MM.1S (cell line): ENCODE measurements at regions not wholly inside any gene's neighbourhood (a gene's known extent, or its start where the extent isn't known, plus 50 kb on each side); places are given as distances from the start of the nearest gene placed in this dataset.

Source experiments
- DNase-seq: peaks from one replicate; pipeline ENCODE4 v3.0.0-alpha.2; 2015
- H2AFZ ChIP-seq: fragments of 300-600 bp; sonication (generic); 2 replicates; pipeline ENCODE4 v1.6.0; 2016; ENCODE audit warnings: antibody characterized with exemption, low read length
- H3F3A ChIP-seq: fragments of 300-600 bp; sonication (generic); 2 replicates; pipeline ENCODE4 v1.6.1; 2016; ENCODE audit warnings: mild to moderate bottlenecking, antibody characterized with exemption, low read length, moderate library complexity, mixed read lengths; ENCODE audit not compliant: insufficient read depth
- H3K27ac ChIP-seq: fragments of 300-600 bp; sonication (generic); 2 replicates; pipeline ENCODE4 v1.5.1; 2016; ENCODE audit warnings: mild to moderate bottlenecking, low read length
- H3K27me3 ChIP-seq: fragments of 300-600 bp; sonication (generic); replicated peaks from 2 replicates; pipeline ENCODE4 v1.6.0; 2016; ENCODE audit warnings: low read length; ENCODE audit not compliant: insufficient read depth
- H3K36me3 ChIP-seq: fragments of 300-600 bp; sonication (generic); replicated peaks from 2 replicates; pipeline ENCODE4 v1.6.1; 2016; ENCODE audit warnings: mild to moderate bottlenecking, low read length, mixed read lengths; ENCODE audit not compliant: insufficient read depth
- H3K4me1 ChIP-seq: fragments of 300-600 bp; sonication (generic); 2 replicates; pipeline ENCODE4 v1.6.1; 2016; ENCODE audit warnings: low read length, mixed read lengths
- H3K4me2 ChIP-seq: fragments of 300-600 bp; sonication (generic); 2 replicates; pipeline ENCODE4 v1.6.0; 2016; ENCODE audit warnings: low read depth, low read length
- H3K4me3 ChIP-seq: fragments of 300-600 bp; sonication (generic); 2 replicates; pipeline ENCODE4 v1.5.1; 2016; ENCODE audit warnings: low read length, mixed read lengths
- H3K79me2 ChIP-seq: fragments of 300-600 bp; sonication (generic); 2 replicates; pipeline ENCODE4 v1.6.1; 2016; ENCODE audit warnings: mixed run types, low read length, mixed read lengths
- H3K9ac ChIP-seq: fragments of 300-600 bp; sonication (generic); 2 replicates; pipeline ENCODE4 v1.6.1; 2016; ENCODE audit warnings: low read length, mixed read lengths
- H3K9me2 ChIP-seq: fragments of 300-600 bp; sonication (generic); replicated peaks from 2 replicates; pipeline ENCODE4 v1.6.1; 2016; ENCODE audit warnings: mild to moderate bottlenecking, low read length, mixed read lengths; ENCODE audit not compliant: insufficient read depth
- H3K9me3 ChIP-seq: fragments of 300-600 bp; sonication (generic); replicated peaks from 2 replicates; pipeline ENCODE4 v1.6.1; 2016; ENCODE audit warnings: mild to moderate bottlenecking, low read length, mixed read lengths; ENCODE audit not compliant: insufficient read depth
- H4K20me1 ChIP-seq: fragments of 300-600 bp; sonication (generic); 2 replicates; pipeline ENCODE4 v1.6.1; 2016; ENCODE audit warnings: mild to moderate bottlenecking, low read length, moderate library complexity, mixed read lengths; ENCODE audit not compliant: insufficient read depth
- CTCF ChIP-seq: fragments of 300-600 bp; sonication (generic); IDR thresholded peaks from 2 replicates; pipeline ENCODE4 v1.5.1; 2016; ENCODE audit warnings: antibody characterized with exemption, low read length, mixed read lengths
- EZH2 ChIP-seq: fragments of 300-600 bp; sonication (generic); optimal IDR thresholded peaks from 2 replicates; pipeline ENCODE3; 2017; ENCODE audit warnings: low read depth, mild to moderate bottlenecking, antibody characterized with exemption, low read length, mixed read lengths
- EZH2phosphoT487 ChIP-seq: fragments of 300-600 bp; sonication (generic); IDR thresholded peaks from 2 replicates; pipeline ENCODE4 v1.6.1; 2018; ENCODE audit warnings: antibody characterized with exemption, low read length

DNA sequence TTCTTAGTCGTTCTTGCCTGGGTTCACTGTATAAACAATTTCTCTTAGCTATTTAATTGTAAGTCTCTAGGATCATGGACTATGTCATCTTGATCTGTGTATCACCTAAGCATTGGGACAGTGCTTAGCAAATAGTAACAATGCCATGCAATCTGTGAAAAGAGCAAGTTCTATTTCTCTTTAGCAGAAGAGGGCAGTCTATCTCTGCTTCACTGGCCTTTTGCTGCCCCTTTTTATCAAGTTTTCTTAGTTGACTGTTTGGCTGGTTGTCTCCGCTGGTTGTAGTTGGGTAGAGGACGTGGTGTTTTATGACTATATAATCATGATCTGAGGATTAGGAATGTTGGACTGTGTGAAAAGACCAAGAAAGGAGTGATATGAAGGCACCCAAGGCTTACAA, 315.0 kb downstream of the JRKL start:
- no peaks in the 10 kb centered on the region for H3K4me1 ChIP-seq
- H3K79me2 ChIP-seq, result no peaks in the 10 kb centered on the region
- no peak overlapping the region for H3K4me3 ChIP-seq
- TF ChIP-seq CTCF (no peak), EZH2phosphoT487 (no peak), EZH2 (no peak)
- no peaks in the 10 kb centered on the region for H3K9me3 ChIP-seq
- no peak for DNase-seq
- H3F3A ChIP-seq, result no peaks in the 10 kb centered on the region
- H2AFZ ChIP-seq, result no peak overlapping the region
- no peak overlapping the region for H3K4me2 ChIP-seq
- H3K36me3 ChIP-seq, result no peaks in the 10 kb centered on the region
- H3K9me2 ChIP-seq, result no peaks in the 10 kb centered on the region
- H4K20me1 ChIP-seq, result no peaks in the 10 kb centered on the region
- no peak overlapping the region for H3K9ac ChIP-seq
- no peak overlapping the region for H3K27ac ChIP-seq
- no peaks in the 10 kb centered on the region for H3K27me3 ChIP-seq

DNA sequence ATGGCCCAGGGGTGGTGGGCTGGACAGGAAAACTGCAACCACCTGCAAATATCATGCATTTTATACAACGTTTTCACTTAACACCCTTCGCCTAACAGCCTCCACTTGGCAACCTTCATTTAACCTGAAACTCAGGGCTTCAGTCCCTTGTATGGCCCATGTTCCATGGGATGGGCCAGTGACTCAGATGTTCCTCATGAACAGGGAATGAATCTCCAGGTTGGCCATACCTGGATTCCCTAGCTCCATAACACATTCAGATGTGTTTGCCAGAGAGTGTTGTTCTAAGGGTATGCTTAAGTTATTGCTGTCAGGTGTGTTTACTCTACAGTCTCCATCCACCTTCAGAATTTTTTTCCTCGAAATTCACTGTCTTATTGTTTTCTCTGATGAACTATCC, 316.9 kb downstream of the JRKL start:
- no peak overlapping the region for H3K4me2 ChIP-seq
- no peak for TF ChIP-seq EZH2phosphoT487
- TF ChIP-seq CTCF, result no peak
- TF ChIP-seq EZH2, result no peak
- H3K27ac ChIP-seq, result no peak overlapping the region
- no peaks in the 10 kb centered on the region for H3K4me1 ChIP-seq
- no peaks in the 10 kb centered on the region for H3K9me2 ChIP-seq
- no peaks in the 10 kb centered on the region for H4K20me1 ChIP-seq
- H3K9ac ChIP-seq, result no peak overlapping the region
- no peaks in the 10 kb centered on the region for H3K9me3 ChIP-seq
- no peaks in the 10 kb centered on the region for H3K27me3 ChIP-seq
- no peak overlapping the region for H2AFZ ChIP-seq
- no peaks in the 10 kb centered on the region for H3K36me3 ChIP-seq
- H3K79me2 ChIP-seq, result no peaks in the 10 kb centered on the region
- no peak overlapping the region for H3K4me3 ChIP-seq
- DNase-seq, result no peak
- H3F3A ChIP-seq, result no peaks in the 10 kb centered on the region

DNA sequence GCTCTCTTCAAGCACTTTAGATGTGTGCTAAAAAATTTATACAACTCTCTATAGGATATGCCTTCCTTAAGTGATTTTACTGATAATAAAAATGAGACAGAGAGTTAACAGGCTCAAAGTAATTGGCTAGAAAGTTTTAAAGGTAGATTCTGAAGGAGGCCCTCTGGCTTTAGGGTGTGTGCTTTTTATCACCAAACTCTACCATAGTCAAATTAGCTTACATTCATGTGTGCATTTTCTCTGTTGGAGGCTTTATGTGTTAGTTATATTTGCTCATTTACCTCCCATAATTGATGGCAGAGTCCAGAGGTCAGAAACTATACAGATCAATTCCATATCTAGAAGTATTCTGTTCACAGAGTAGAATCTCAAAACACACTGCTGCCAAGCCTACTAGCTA, 317.5 kb downstream of the JRKL start:
- Histone ChIP-seq H3K9ac (no peak overlapping the region), H3K27ac (no peak overlapping the region), H3F3A (no peaks in the 10 kb centered on the region), H3K27me3 (no peaks in the 10 kb centered on the region), H3K9me2 (no peaks in the 10 kb centered on the region), H3K79me2 (no peaks in the 10 kb centered on the region), H3K4me2 (no peak overlapping the region), H3K4me3 (no peak overlapping the region), H3K36me3 (no peaks in the 10 kb centered on the region), H2AFZ (no peak overlapping the region), H3K9me3 (no peaks in the 10 kb centered on the region), H4K20me1 (no peaks in the 10 kb centered on the region), H3K4me1 (no peaks in the 10 kb centered on the region)
- DNase-seq, result no peak
- TF ChIP-seq CTCF (no peak), EZH2phosphoT487 (no peak), EZH2 (no peak)
